ENCODE measurements at regions not wholly inside any gene's neighbourhood (a gene's known extent, or its start where the extent isn't known, plus 50 kb on each side); places are given as distances from the start of the nearest gene placed in this dataset.
A peak's percentile ranks its signal among the peaks of the same experiment; 100 is the strongest.

DNA sequence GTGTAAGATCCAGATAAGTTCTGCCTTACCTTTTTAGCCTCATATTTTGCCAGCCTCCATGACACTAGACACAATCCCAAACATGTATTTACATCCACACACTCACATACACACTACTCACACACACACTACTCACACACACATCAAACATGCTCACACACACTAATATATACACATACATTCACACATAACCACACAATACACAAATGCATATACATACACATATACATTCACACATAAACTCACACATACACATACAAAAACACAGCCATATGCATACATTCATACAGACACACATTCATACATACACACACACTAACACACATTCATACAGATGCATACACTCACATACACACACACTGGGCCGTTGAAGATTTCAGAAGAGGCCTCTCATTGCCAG lies 109.5 kb downstream of the MAIP1 start:
- Histone ChIP-seq H3K36me3 (ENCODE audit: control insufficient read depth, insufficient read depth, low read length) (no peaks in the 10 kb centered on the region), H3K27ac (no peak overlapping the region), H3K4me1 (no peaks in the 10 kb centered on the region), H3K27me3 (ENCODE audit: control insufficient read depth, insufficient read depth, low read length) (no peaks in the 10 kb centered on the region), H3K4me3 (ENCODE audit: low read depth, low read length) (no peak overlapping the region), H3K9ac (no peak overlapping the region), H3K4me2 (ENCODE audit: low read length) (no peak overlapping the region), H2AFZ (peak overlapping the region; percentile 4), H3K79me2 (no peaks in the 10 kb centered on the region), H3K9me3 (ENCODE audit: control insufficient read depth, low read length) (no peaks in the 10 kb centered on the region)
- TF ChIP-seq CTCF (IDR thresholded peaks at IDR 0.05) = no peak

DNA sequence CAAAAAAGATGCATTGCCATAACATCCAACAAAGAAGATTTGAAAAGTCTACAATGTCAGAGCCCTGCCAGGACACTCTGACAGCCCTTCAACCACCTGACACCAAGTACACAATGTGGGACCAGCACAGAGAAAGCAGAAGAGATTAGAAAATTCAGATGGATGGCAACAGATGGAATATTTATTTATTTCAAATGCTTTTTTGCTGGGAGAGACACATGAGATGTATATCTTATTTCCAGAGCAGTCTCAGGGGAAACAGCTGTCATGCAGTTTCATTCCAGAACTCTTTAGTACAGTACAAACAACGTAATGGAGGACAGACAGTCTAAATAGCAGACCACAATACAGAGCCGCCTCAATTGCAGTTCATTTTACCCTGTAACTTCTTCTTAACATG lies 110.1 kb downstream of the MAIP1 start:
- Histone ChIP-seq H3K36me3 (ENCODE audit: control insufficient read depth, insufficient read depth, low read length) (no peaks in the 10 kb centered on the region), H3K9ac (no peak overlapping the region), H3K4me1 (no peaks in the 10 kb centered on the region), H3K4me2 (ENCODE audit: low read length) (no peak overlapping the region), H2AFZ (peak overlapping the region; percentile 4), H3K27me3 (ENCODE audit: control insufficient read depth, insufficient read depth, low read length) (no peaks in the 10 kb centered on the region), H3K27ac (no peak overlapping the region), H3K9me3 (ENCODE audit: control insufficient read depth, low read length) (no peaks in the 10 kb centered on the region), H3K4me3 (ENCODE audit: low read depth, low read length) (no peak overlapping the region), H3K79me2 (no peaks in the 10 kb centered on the region)
- no peak for TF ChIP-seq CTCF (IDR thresholded peaks at IDR 0.05)

DNA sequence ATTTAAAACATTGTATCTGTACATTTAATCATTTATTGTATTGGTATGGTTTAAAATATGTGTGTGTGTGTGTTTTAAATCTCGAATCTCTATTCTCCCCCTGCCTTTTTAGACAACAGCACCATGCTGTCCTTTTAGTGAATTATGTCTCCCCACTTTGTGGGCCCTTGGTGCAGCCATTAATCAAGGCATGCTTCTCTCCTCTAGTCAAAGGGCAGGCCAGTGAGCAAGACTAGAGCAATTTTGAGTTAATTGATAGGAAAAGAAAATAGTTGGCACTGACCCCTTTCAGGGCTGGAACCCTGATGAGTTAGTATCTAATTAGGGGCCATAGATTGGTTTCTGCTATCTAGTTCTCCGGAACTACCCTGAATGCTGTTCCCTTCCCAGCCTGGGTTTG lies 111.0 kb downstream of the MAIP1 start:
- no peak for TF ChIP-seq CTCF (IDR thresholded peaks at IDR 0.05)
- H3K4me2 ChIP-seq (ENCODE audit: low read length) = no peak overlapping the region
- no peaks in the 10 kb centered on the region for H3K36me3 ChIP-seq (ENCODE audit: control insufficient read depth, insufficient read depth, low read length)
- no peak overlapping the region for H3K4me3 ChIP-seq (ENCODE audit: low read depth, low read length)
- H3K27me3 ChIP-seq (ENCODE audit: control insufficient read depth, insufficient read depth, low read length) = no peaks in the 10 kb centered on the region
- H3K4me1 ChIP-seq = no peaks in the 10 kb centered on the region
- no peak overlapping the region for H3K9ac ChIP-seq
- no peaks in the 10 kb centered on the region for H3K79me2 ChIP-seq
- H2AFZ ChIP-seq = no peak overlapping the region
- no peak overlapping the region for H3K27ac ChIP-seq
- H3K9me3 ChIP-seq (ENCODE audit: control insufficient read depth, low read length) = no peaks in the 10 kb centered on the region

DNA sequence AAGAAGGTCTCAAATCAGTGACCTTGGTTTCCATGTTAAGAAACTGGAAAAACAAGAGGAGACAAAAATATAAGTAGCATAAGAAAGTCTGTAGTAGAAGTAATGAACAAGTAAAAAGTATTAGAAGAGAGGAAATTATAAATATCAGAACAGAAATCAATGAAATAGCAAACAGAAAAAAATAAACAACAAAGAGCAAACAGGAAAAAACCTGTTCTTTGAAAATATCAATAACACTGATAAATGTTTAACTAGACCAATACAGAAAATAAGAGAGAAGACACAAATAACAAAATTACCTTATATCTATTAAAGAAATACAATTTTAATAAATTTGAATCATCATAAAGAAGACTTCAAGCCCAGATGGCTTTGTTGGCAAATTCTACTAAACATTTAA lies 113.3 kb downstream of the MAIP1 start:
- Histone ChIP-seq H3K27ac (no peak overlapping the region), H3K36me3 (ENCODE audit: control insufficient read depth, insufficient read depth, low read length) (no peaks in the 10 kb centered on the region), H3K4me3 (ENCODE audit: low read depth, low read length) (no peak overlapping the region), H3K27me3 (ENCODE audit: control insufficient read depth, insufficient read depth, low read length) (no peaks in the 10 kb centered on the region), H3K79me2 (no peaks in the 10 kb centered on the region), H3K9me3 (ENCODE audit: control insufficient read depth, low read length) (no peaks in the 10 kb centered on the region), H3K4me1 (no peaks in the 10 kb centered on the region), H2AFZ (no peak overlapping the region), H3K4me2 (ENCODE audit: low read length) (no peak overlapping the region), H3K9ac (no peak overlapping the region)
- TF ChIP-seq CTCF (IDR thresholded peaks at IDR 0.05) = no peak

DNA sequence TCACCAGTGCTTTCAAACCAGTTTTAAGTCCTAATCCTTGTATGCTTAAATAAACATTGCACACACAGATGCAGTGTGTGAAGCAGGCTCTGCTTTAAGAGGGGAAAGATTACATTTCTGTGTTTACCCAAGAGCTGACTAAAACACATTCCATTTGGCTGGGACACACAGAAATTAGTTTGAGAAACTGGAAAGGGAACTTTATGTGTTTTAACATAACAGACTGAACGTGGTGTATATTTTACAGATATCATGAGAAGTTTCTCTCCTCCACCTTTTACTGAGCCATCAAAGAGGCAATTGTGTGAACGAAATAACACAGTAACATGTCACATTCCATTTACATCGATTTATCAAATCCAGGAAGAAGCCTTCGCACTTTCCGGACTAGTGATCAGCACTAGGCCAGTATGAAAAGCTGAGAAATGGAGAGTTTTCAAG lies 121.8 kb downstream of the MAIP1 start:
- Histone ChIP-seq H3K9ac (no peak overlapping the region), H3K4me2 (ENCODE audit: low read length) (no peak overlapping the region), H3K9me3 (ENCODE audit: control insufficient read depth, low read length) (no peaks in the 10 kb centered on the region), H3K4me1 (no peaks in the 10 kb centered on the region), H3K79me2 (no peaks in the 10 kb centered on the region), H3K27me3 (ENCODE audit: control insufficient read depth, insufficient read depth, low read length) (no peaks in the 10 kb centered on the region), H3K27ac (no peak overlapping the region), H3K36me3 (ENCODE audit: control insufficient read depth, insufficient read depth, low read length) (no peaks in the 10 kb centered on the region), H3K4me3 (ENCODE audit: low read depth, low read length) (no peak overlapping the region), H2AFZ (no peak overlapping the region)
- no peak for TF ChIP-seq CTCF (IDR thresholded peaks at IDR 0.05)

Data from parathyroid adenoma (tissue), 2 donors.